ENCODE measurements at regions not wholly inside any gene's neighbourhood (a gene's known extent, or its start where the extent isn't known, plus 50 kb on each side); places are given as distances from the start of the nearest gene placed in this dataset.

GRCh38 chrX:83593634-83594294 lies 85.7 kb downstream of the POU3F4 start:
- 21% methylated on average over 12 of the region's 14 CpGs for WGBS (ENCODE audit: low lambda C conversion rate)
- in situ Hi-C loops (cut with HindIII; ENCODE audit: extremely low pct_ligation_motif_present, low pct_unique_long_range_greater_than_20kb) (no loop called here), intact Hi-C loops (cut with micrococcal nuclease; ENCODE audit: unreplicated experiment) (no loop called here)
- H3K9me3 ChIP-seq (ENCODE audit: low read length), result no peaks in the 10 kb centered on the region
- H2AFZ ChIP-seq (ENCODE audit: low read length), result no peak overlapping the region
- no peak for DNase-seq (ENCODE audit: low spot score)
- H3K27me3 ChIP-seq (ENCODE audit: control insufficient read depth in 1 of 2, insufficient read depth in 2 of 2, low read length in 2 of 2), result no peaks in the 10 kb centered on the region
- no peaks in the 10 kb centered on the region for H4K20me1 ChIP-seq (ENCODE audit: insufficient read depth, low read length)
- H3K9ac ChIP-seq (ENCODE audit: insufficient read depth, low read depth, low read length), result no peak overlapping the region
- H3K36me3 ChIP-seq (replicated peaks in 1 of 2; ENCODE audit: control insufficient read depth in 1 of 2, insufficient read depth in 2 of 2, low read length in 2 of 2), result no peaks in the 10 kb centered on the region
- H3K4me3 ChIP-seq (replicated peaks in 1 of 3; ENCODE audit: insufficient read depth in 1 of 3, low read depth in 2 of 3, low read length in 3 of 3), result no peak overlapping the region
- no peak for ATAC-seq
- H3K79me2 ChIP-seq (ENCODE audit: insufficient read depth, low read length), result no peaks in the 10 kb centered on the region
- no peak overlapping the region for H3K27ac ChIP-seq (ENCODE audit: extremely low read length, insufficient read depth, low read length)
- FAIRE-seq, result no peak
- BruUV-seq (replicated peaks), result no TSS peak
- no peaks in the 10 kb centered on the region for H3K4me1 ChIP-seq (ENCODE audit: insufficient read depth, low read length)
- H3K4me2 ChIP-seq (ENCODE audit: low read depth, low read length), result no peak overlapping the region
- CTCF ChIA-PET (ENCODE audit: low intra/inter-chr PET ratio, low total read pairs), result no interaction called here
- POLR2A ChIA-PET, result no interaction called here
- no peak for TF ChIP-seq ZNF660 (CRISPR knock-in tag; IDR thresholded peaks at IDR 0.05; ENCODE audit: borderline replicate concordance, low read depth)
- TF ChIP-seq ZNF839 (CRISPR knock-in tag; IDR thresholded peaks at IDR 0.05; ENCODE audit: borderline replicate concordance), result no peak
- TF ChIP-seq RBAK (CRISPR knock-in tag; IDR thresholded peaks at IDR 0.05), result no peak
- no peak for TF ChIP-seq ZNF414 (CRISPR knock-in tag; IDR thresholded peaks at IDR 0.05)
- TF ChIP-seq CBX1 (IDR thresholded peaks at IDR 0.05; ENCODE audit: low read depth), result no peak
- no peak for TF ChIP-seq HIVEP1 (CRISPR knock-in tag; IDR thresholded peaks at IDR 0.05)
- no peak for TF ChIP-seq ZFY (CRISPR knock-in tag; IDR thresholded peaks at IDR 0.05)
- TF ChIP-seq TBL1XR1 (IDR thresholded peaks at IDR 0.05; ENCODE audit: borderline replicate concordance, low read length, partially characterized antibody), result no peak
- TF ChIP-seq ZNF407 (CRISPR knock-in tag; IDR thresholded peaks at IDR 0.05; ENCODE audit: not compliant biosample characterization), result no peak
- no peak for TF ChIP-seq CSRNP2 (CRISPR knock-in tag; conservative IDR thresholded peaks at IDR 0.05; ENCODE audit: low read depth)
- no peak for TF ChIP-seq IRF9 (CRISPR knock-in tag; IDR thresholded peaks at IDR 0.05; ENCODE audit: borderline replicate concordance)
- TF ChIP-seq PLSCR1 (CRISPR knock-in tag; IDR thresholded peaks at IDR 0.05; ENCODE audit: borderline replicate concordance), result no peak
